ENCODE measurements at regions not wholly inside any gene's neighbourhood (a gene's known extent, or its start where the extent isn't known, plus 50 kb on each side); places are given as distances from the start of the nearest gene placed in this dataset.

DNA sequence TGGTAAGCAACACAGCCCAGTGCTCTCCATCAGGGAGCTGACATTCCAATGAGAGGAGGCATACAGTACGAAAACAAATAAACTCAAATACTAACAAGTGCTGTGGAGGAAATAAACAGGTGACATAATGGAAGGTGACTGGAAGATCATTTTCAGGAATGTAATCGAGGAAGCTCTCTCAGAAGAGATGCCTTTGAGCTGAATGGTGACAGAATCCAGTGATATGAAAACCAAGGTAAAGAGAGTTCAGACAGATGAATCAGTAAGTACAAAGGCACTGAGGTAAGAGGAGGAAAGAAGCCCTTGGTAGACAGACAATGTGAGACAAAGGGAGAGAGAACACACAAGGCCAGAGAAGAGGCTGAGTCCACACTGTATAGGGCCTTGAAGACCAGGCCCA is 252.1 kb downstream of the LRATD1 start:
- H3K27ac ChIP-seq (ENCODE audit: low read depth, low read length) = no peak overlapping the region
- no peaks in the 10 kb centered on the region; a peak in 1 of 4 replicates for H3K9me3 ChIP-seq (ENCODE audit: control insufficient read depth in 1 of 2, insufficient read depth in 1 of 2, low read depth in 1 of 2, low read length in 2 of 2)
- POLR2A ChIA-PET = no interaction called here
- H4K20me1 ChIP-seq (ENCODE audit: insufficient read depth) = no peaks in the 10 kb centered on the region
- CTCF ChIA-PET = no interaction called here
- TF ChIP-seq JUND (IDR thresholded peaks at IDR 0.05) (no peak), CEBPB (IDR thresholded peaks at IDR 0.05; ENCODE audit: low read depth) (no peak), POLR2AphosphoS5 (IDR thresholded peaks at IDR 0.05; ENCODE audit: low read depth, low read length) (no peak), SIN3A (IDR thresholded peaks at IDR 0.05; ENCODE audit: low read depth) (no peak), EZH2 (IDR thresholded peaks at IDR 0.05) (no peak), EGR1 (IDR thresholded peaks at IDR 0.05; ENCODE audit: low read depth) (no peak), ZFX (IDR thresholded peaks at IDR 0.05) (no peak), YY1 (IDR thresholded peaks at IDR 0.05; ENCODE audit: extremely low read depth, insufficient replicate concordance, low read depth, low read length) (no peak), CBX3 (IDR thresholded peaks at IDR 0.05; ENCODE audit: low read depth) (no peak), RAD21 (IDR thresholded peaks at IDR 0.05; ENCODE audit: low read depth) (no peak)
- TF ChIP-seq, protein P1, sequence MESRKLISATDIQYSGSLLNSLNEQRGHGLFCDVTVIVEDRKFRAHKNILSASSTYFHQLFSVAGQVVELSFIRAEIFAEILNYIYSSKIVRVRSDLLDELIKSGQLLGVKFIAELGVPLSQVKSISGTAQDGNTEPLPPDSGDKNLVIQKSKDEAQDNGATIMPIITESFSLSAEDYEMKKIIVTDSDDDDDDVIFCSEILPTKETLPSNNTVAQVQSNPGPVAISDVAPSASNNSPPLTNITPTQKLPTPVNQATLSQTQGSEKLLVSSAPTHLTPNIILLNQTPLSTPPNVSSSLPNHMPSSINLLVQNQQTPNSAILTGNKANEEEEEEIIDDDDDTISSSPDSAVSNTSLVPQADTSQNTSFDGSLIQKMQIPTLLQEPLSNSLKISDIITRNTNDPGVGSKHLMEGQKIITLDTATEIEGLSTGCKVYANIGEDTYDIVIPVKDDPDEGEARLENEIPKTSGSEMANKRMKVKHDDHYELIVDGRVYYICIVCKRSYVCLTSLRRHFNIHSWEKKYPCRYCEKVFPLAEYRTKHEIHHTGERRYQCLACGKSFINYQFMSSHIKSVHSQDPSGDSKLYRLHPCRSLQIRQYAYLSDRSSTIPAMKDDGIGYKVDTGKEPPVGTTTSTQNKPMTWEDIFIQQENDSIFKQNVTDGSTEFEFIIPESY (IDR thresholded peaks at IDR 0.05; ENCODE audit: extremely low read depth, insufficient replicate concordance, low read length) = no peak
- no peak overlapping the region for H3K9ac ChIP-seq (ENCODE audit: low read length)
- H3K4me1 ChIP-seq (ENCODE audit: control insufficient read depth in 1 of 2, insufficient read depth in 2 of 2, low read length in 2 of 2) = no peaks in the 10 kb centered on the region
- no peaks in the 10 kb centered on the region for H3K36me3 ChIP-seq (ENCODE audit: control insufficient read depth in 1 of 2, insufficient read depth in 2 of 2, low read length in 2 of 2)
- no peak overlapping the region for H2AFZ ChIP-seq (ENCODE audit: low read depth, low read length, poor library complexity, severe bottlenecking)
- H3K4me2 ChIP-seq (ENCODE audit: low read length) = no peak overlapping the region
- RAD21 ChIA-PET (ENCODE audit: low non-redundant PET in 1 of 2, low total read pairs in 2 of 2, uncharacterized antibody in 2 of 2, unreplicated experiment in 2 of 2) = no interaction called here
- H3K4me3 ChIP-seq (replicated peaks in 1 of 2; ENCODE audit: low read depth in 1 of 2, low read length in 2 of 2) = no peak overlapping the region
- ATAC-seq = no peak
- no peaks in the 10 kb centered on the region for H3K27me3 ChIP-seq (ENCODE audit: insufficient read depth, low read length)
- no TSS peak for BruUV-seq (replicated peaks)
- no peak for DNase-seq (ENCODE audit: low read depth, low spot score)
- no peaks in the 10 kb centered on the region for H3K79me2 ChIP-seq (ENCODE audit: insufficient read depth, low read length)
- intact Hi-C loops (cut with micrococcal nuclease) = no loop called here
- H3K9me2 ChIP-seq (ENCODE audit: insufficient read depth) = no peaks in the 10 kb centered on the region

DNA sequence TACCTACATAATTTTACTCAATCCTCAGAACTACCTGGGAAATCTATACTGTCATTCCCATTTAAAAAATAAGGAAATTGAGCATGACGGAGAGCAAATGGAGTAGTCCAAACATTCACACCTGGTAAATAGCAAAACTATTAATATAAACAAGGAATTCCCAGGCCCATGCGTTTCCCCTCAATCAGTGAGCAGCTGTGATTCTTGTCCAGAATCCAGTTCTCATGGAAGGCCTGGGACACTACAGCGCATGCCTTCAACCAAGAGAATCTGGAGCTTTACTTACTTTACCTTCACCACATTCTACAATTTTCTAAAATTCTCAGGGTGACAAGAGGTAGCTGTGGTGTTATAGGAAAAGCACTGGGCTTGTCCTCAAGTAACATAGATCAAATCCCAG is 259.0 kb downstream of the LRATD1 start:
- Histone ChIP-seq H3K9me3 (ENCODE audit: control insufficient read depth in 1 of 2, insufficient read depth in 1 of 2, low read depth in 1 of 2, low read length in 2 of 2) (no peaks in the 10 kb centered on the region), H3K4me1 (ENCODE audit: control insufficient read depth in 1 of 2, insufficient read depth in 2 of 2, low read length in 2 of 2) (no peaks in the 10 kb centered on the region), H2AFZ (ENCODE audit: low read depth, low read length, poor library complexity, severe bottlenecking) (no peak overlapping the region), H3K79me2 (ENCODE audit: insufficient read depth, low read length) (no peaks in the 10 kb centered on the region), H3K27me3 (ENCODE audit: insufficient read depth, low read length) (no peaks in the 10 kb centered on the region), H3K9me2 (ENCODE audit: insufficient read depth) (no peaks in the 10 kb centered on the region), H3K27ac (ENCODE audit: low read depth, low read length) (no peak overlapping the region), H3K4me3 (replicated peaks in 1 of 2; ENCODE audit: low read depth in 1 of 2, low read length in 2 of 2) (no peak overlapping the region), H3K4me2 (ENCODE audit: low read length) (no peak overlapping the region), H4K20me1 (ENCODE audit: insufficient read depth) (no peaks in the 10 kb centered on the region), H3K9ac (ENCODE audit: low read length) (no peak overlapping the region), H3K36me3 (ENCODE audit: control insufficient read depth in 1 of 2, insufficient read depth in 2 of 2, low read length in 2 of 2) (no peaks in the 10 kb centered on the region)
- no peak for TF ChIP-seq EZH2phosphoT487 (IDR thresholded peaks at IDR 0.05; ENCODE audit: borderline replicate concordance)
- no peak for TF ChIP-seq CEBPB (IDR thresholded peaks at IDR 0.05; ENCODE audit: low read depth)
- TF ChIP-seq, protein P2, sequence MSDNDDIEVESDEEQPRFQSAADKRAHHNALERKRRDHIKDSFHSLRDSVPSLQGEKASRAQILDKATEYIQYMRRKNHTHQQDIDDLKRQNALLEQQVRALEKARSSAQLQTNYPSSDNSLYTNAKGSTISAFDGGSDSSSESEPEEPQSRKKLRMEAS (IDR thresholded peaks at IDR 0.05) = no peak
- TF ChIP-seq, protein P3, sequence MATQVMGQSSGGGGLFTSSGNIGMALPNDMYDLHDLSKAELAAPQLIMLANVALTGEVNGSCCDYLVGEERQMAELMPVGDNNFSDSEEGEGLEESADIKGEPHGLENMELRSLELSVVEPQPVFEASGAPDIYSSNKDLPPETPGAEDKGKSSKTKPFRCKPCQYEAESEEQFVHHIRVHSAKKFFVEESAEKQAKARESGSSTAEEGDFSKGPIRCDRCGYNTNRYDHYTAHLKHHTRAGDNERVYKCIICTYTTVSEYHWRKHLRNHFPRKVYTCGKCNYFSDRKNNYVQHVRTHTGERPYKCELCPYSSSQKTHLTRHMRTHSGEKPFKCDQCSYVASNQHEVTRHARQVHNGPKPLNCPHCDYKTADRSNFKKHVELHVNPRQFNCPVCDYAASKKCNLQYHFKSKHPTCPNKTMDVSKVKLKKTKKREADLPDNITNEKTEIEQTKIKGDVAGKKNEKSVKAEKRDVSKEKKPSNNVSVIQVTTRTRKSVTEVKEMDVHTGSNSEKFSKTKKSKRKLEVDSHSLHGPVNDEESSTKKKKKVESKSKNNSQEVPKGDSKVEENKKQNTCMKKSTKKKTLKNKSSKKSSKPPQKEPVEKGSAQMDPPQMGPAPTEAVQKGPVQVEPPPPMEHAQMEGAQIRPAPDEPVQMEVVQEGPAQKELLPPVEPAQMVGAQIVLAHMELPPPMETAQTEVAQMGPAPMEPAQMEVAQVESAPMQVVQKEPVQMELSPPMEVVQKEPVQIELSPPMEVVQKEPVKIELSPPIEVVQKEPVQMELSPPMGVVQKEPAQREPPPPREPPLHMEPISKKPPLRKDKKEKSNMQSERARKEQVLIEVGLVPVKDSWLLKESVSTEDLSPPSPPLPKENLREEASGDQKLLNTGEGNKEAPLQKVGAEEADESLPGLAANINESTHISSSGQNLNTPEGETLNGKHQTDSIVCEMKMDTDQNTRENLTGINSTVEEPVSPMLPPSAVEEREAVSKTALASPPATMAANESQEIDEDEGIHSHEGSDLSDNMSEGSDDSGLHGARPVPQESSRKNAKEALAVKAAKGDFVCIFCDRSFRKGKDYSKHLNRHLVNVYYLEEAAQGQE (IDR thresholded peaks at IDR 0.05; ENCODE audit: low read depth) = no peak
- TF ChIP-seq SRF (IDR thresholded peaks at IDR 0.05; ENCODE audit: low read depth) = no peak
- no peak for TF ChIP-seq ZFX (IDR thresholded peaks at IDR 0.05)
- intact Hi-C loops (cut with micrococcal nuclease) = no loop called here
- CTCF ChIA-PET = no interaction called here
- no TSS peak for BruUV-seq (replicated peaks)
- ATAC-seq = no peak
- DNase-seq (ENCODE audit: low read depth, low spot score) = no peak
- RAD21 ChIA-PET (ENCODE audit: low non-redundant PET in 1 of 2, low total read pairs in 2 of 2, uncharacterized antibody in 2 of 2, unreplicated experiment in 2 of 2) = no interaction called here
- POLR2A ChIA-PET = no interaction called here
